IMR-90 (cell line): ENCODE measurements at regions not wholly inside any gene's neighbourhood (a gene's known extent, or its start where the extent isn't known, plus 50 kb on each side); places are given as distances from the start of the nearest gene placed in this dataset.

Source experiments
- ATAC-seq: fragments of 200-7000 bp; cut with Tn5 transposase; 2 replicates; pipeline ENCODE4 v1.9.1; 2020; ENCODE audit warnings: low read depth, mild to moderate bottlenecking, moderate library complexity
- BruUV-seq: library from RNA; stranded (reverse); fragments of 400-500 nt; replicated peaks from 2 replicates; lab custom pipeline; 2021; lab: Mats Ljungman, UMichigan
- CTCF ChIA-PET: fragments of 300-600 bp; formaldehyde crosslinking; extraction: SDS; loops from one replicate; lab custom pipeline; 2021; ENCODE audit warnings: antibody characterized with exemption; lab: Yijun Ruan, JAX
- POLR2A ChIA-PET: fragments of 300-600 bp; sonication (Branson Sonifier 250); formaldehyde crosslinking; loops from one replicate; lab custom pipeline; 2022; ENCODE audit warnings: antibody characterized with exemption; ENCODE audit not compliant: unreplicated experiment; lab: Charles Lee
- DNase-seq: peaks from one replicate; pipeline ENCODE4 v3.0.0; 2013
- H2AFZ ChIP-seq: replicated peaks from 2 replicates; pipeline ENCODE3; 2013; ENCODE audit warnings: low read length, mild to moderate bottlenecking; ENCODE audit not compliant: poor library complexity
- H2AK5ac ChIP-seq: 2 replicates; pipeline ENCODE4 v1.6.1; 2013; ENCODE audit warnings: low read depth, low read length, inconsistent platforms
- H2AK9ac ChIP-seq: replicated peaks from 2 replicates; pipeline ENCODE3; 2013; ENCODE audit warnings: mild to moderate bottlenecking, low read depth, low read length, moderate library complexity; ENCODE audit not compliant: poor library complexity
- H2BK120ac ChIP-seq: 2 replicates; pipeline ENCODE4 v1.6.1; 2013; ENCODE audit warnings: low read depth, low read length, inconsistent platforms
- H2BK15ac ChIP-seq: 3 replicates; pipeline ENCODE4 v1.6.1; 2013; ENCODE audit warnings: low read depth, low read length, inconsistent platforms
- H2BK20ac ChIP-seq: 2 replicates; pipeline ENCODE4 v1.6.1; 2013; ENCODE audit warnings: low read depth, mild to moderate bottlenecking, inconsistent platforms, low read length, moderate library complexity
- H2BK5ac ChIP-seq: 2 replicates; pipeline ENCODE4 v1.6.1; 2013; ENCODE audit warnings: mild to moderate bottlenecking, low read depth, low read length, inconsistent platforms; ENCODE audit not compliant: poor library complexity, severe bottlenecking
- H3K14ac ChIP-seq: replicated peaks from 2 replicates; pipeline ENCODE4 v1.6.1; 2013; ENCODE audit warnings: low read depth, low read length, inconsistent platforms
- H3K18ac ChIP-seq: 2 replicates; pipeline ENCODE4 v1.6.1; 2013; ENCODE audit warnings: low read depth, low read length, control low read depth
- H3K23ac ChIP-seq: 2 replicates; pipeline ENCODE4 v1.6.1; 2013; ENCODE audit warnings: low read depth, low read length, inconsistent platforms
- H3K27ac ChIP-seq: 2 replicates; pipeline ENCODE4 v1.5.1; 2013; ENCODE audit warnings: mild to moderate bottlenecking, control low read depth, low read length; ENCODE audit not compliant: insufficient read depth
- H3K27me3 ChIP-seq: 2 replicates; pipeline ENCODE4 v1.6.1; 2013; ENCODE audit warnings: low read length; ENCODE audit not compliant: control insufficient read depth, insufficient read depth
- H3K36me3 ChIP-seq: 2 replicates; pipeline ENCODE4 v1.6.1; 2013; ENCODE audit warnings: low read length, mixed read lengths; ENCODE audit not compliant: control insufficient read depth, insufficient read depth
- H3K4ac ChIP-seq: 2 replicates; pipeline ENCODE4 v1.6.1; 2013; ENCODE audit warnings: low read depth, low read length, inconsistent platforms
- H3K4me1 ChIP-seq: 2 replicates; pipeline ENCODE4 v1.6.1; 2013; ENCODE audit warnings: low read length, mixed read lengths; ENCODE audit not compliant: control insufficient read depth, insufficient read depth
- H3K4me2 ChIP-seq: 2 replicates; pipeline ENCODE4 v1.6.1; 2013; ENCODE audit warnings: low read depth, mild to moderate bottlenecking, control low read depth, low read length, moderate library complexity
- H3K4me3 ChIP-seq: 2 replicates; pipeline ENCODE4 v1.5.1; 2013; ENCODE audit warnings: low read depth, mild to moderate bottlenecking, control low read depth, low read length, moderate library complexity; ENCODE audit not compliant: insufficient read depth
- H3K56ac ChIP-seq: 2 replicates; pipeline ENCODE4 v1.6.1; 2013; ENCODE audit warnings: low read length, inconsistent platforms; ENCODE audit not compliant: insufficient read depth; ENCODE audit errors: extremely low read depth
- H3K79me1 ChIP-seq, 2 experiments: 2 replicates each; pipeline ENCODE4 v1.6.1; 2013; ENCODE audit warnings: low read length in 2 of 2, inconsistent platforms in 1 of 2, low read depth in 1 of 2
- H3K9ac ChIP-seq: 2 replicates; pipeline ENCODE4 v1.6.1; 2013; ENCODE audit warnings: low read depth, low read length, control low read depth
- H3K9me1 ChIP-seq: 2 replicates; pipeline ENCODE4 v1.6.1; 2013; ENCODE audit warnings: low read length, inconsistent platforms; ENCODE audit not compliant: insufficient read depth
- H3K9me3 ChIP-seq: 2 replicates; pipeline ENCODE4 v1.6.1; 2013; ENCODE audit warnings: low read length; ENCODE audit not compliant: control insufficient read depth, insufficient read depth
- H4K20me1 ChIP-seq: 2 replicates; pipeline ENCODE4 v1.6.1; 2013; ENCODE audit warnings: low read length, inconsistent platforms; ENCODE audit not compliant: insufficient read depth
- H4K5ac ChIP-seq: 2 replicates; pipeline ENCODE4 v1.6.1; 2013; ENCODE audit warnings: mild to moderate bottlenecking, low read depth, low read length, control low read depth
- H4K8ac ChIP-seq, 2 experiments: 2 replicates each; pipeline ENCODE4 v1.6.1; 2013; ENCODE audit warnings: low read depth in 2 of 2, low read length in 2 of 2, control low read depth in 1 of 2, inconsistent platforms in 1 of 2
- H4K91ac ChIP-seq: 2 replicates; pipeline ENCODE4 v1.6.1; 2013; ENCODE audit warnings: low read depth, low read length, inconsistent platforms; ENCODE audit not compliant: insufficient read depth
- BHLHE40 ChIP-seq: fragments of 150-350 bp; IDR thresholded peaks from 2 replicates; pipeline ENCODE4 v1.6.1; 2016; ENCODE audit warnings: mild to moderate bottlenecking, low read depth, low read length
- CEBPB ChIP-seq: IDR thresholded peaks from 2 replicates; pipeline ENCODE4 v1.6.1; 2012; ENCODE audit warnings: low read depth, low read length, improper control_type of control experiment
- CHD1 ChIP-seq: IDR thresholded peaks from 2 replicates; pipeline ENCODE4 v1.6.1; 2012; ENCODE audit warnings: low read depth, low read length, improper control_type of control experiment
- FOS ChIP-seq: fragments of 150-350 bp; IDR thresholded peaks from 2 replicates; pipeline ENCODE4 v1.6.1; 2016; ENCODE audit warnings: low read depth, low read length
- MAFK ChIP-seq: IDR thresholded peaks from 2 replicates; pipeline ENCODE4 v1.6.1; 2012; ENCODE audit warnings: low read depth, low read length, improper control_type of control experiment
- MAZ ChIP-seq: IDR thresholded peaks from 2 replicates; pipeline ENCODE4 v1.6.1; 2012; ENCODE audit warnings: low read depth, mild to moderate bottlenecking, low read length, improper control_type of control experiment, moderate library complexity, borderline replicate concordance
- MXI1 ChIP-seq: IDR thresholded peaks from 2 replicates; pipeline ENCODE4 v1.6.1; 2012; ENCODE audit warnings: low read depth, mild to moderate bottlenecking, low read length, moderate library complexity, borderline replicate concordance
- NFE2L2 ChIP-seq: fragments of 150-350 bp; IDR thresholded peaks from 2 replicates; pipeline ENCODE4 v1.6.1; 2016; ENCODE audit warnings: low read depth, mild to moderate bottlenecking, low read length
- POLR2A ChIP-seq: IDR thresholded peaks from 2 replicates; pipeline ENCODE4 v1.6.1; 2012; ENCODE audit warnings: mild to moderate bottlenecking, low read depth, low read length
- RAD21 ChIP-seq: IDR thresholded peaks from 2 replicates; pipeline ENCODE4 v1.6.1; 2012; ENCODE audit warnings: low read length, improper control_type of control experiment
- RCOR1 ChIP-seq: IDR thresholded peaks from 2 replicates; pipeline ENCODE4 v1.6.1; 2012; ENCODE audit warnings: mild to moderate bottlenecking, low read length, improper control_type of control experiment; ENCODE audit not compliant: insufficient replicate concordance
- RFX5 ChIP-seq: IDR thresholded peaks from 2 replicates; pipeline ENCODE4 v1.8.0; 2012; ENCODE audit warnings: low read depth, mild to moderate bottlenecking, low read length, moderate library complexity
- SMC3 ChIP-seq: fragments of 150-350 bp; IDR thresholded peaks from 2 replicates; pipeline ENCODE4 v1.6.1; 2016; ENCODE audit warnings: low read depth, mild to moderate bottlenecking, antibody characterized with exemption, low read length, moderate library complexity
- WGBS, 2 experiments: methylation state at CpG; one replicate each; pipeline versions ENCODE4 v1.1.5 to v1.1.7; 2013; ENCODE audit warnings: missing lambda C conversion rate in 2 of 2; ENCODE audit not compliant: insufficient read length in 1 of 2; ENCODE audit errors: extremely low coverage in 2 of 2; 5-methylcytosine and 5-hydroxymethylcytosine counted together
- dilution Hi-C: fragments of 300-500 bp; cut with HindIII; formaldehyde crosslinking; loops from one replicate; pipeline ENCODE4 v1.14.3; 2018; ENCODE audit warnings: low sequenced_read_pairs; ENCODE audit not compliant: unreplicated experiment
- in situ Hi-C: fragments of 300-500 bp; cut with MboI; formaldehyde crosslinking; loops from 3 replicates; pipeline ENCODE4 v1.14.3; 2019; ENCODE audit warnings: low sequenced_read_pairs, inconsistent platforms, mixed read lengths
- intact Hi-C: fragments of 100-400 bp; cut with micrococcal nuclease; formaldehyde crosslinking; loops from 2 replicates; pipeline ENCODE4 v1.10.0; 2022
- TF ChIP-seq, protein P1 (sequence below): fragments of 150-350 bp; IDR thresholded peaks from 2 replicates; pipeline ENCODE4 v1.6.1; 2017; ENCODE audit warnings: mild to moderate bottlenecking, antibody characterized with exemption, low read length, low read depth
- TF ChIP-seq, protein P2 (sequence below): fragments of 150-350 bp; IDR thresholded peaks from 2 replicates; pipeline ENCODE4 v1.6.1; 2016; ENCODE audit warnings: low read depth, mild to moderate bottlenecking, low read length, moderate library complexity, borderline replicate concordance
- TF ChIP-seq, protein P3 (sequence below): conservative IDR thresholded peaks from 2 replicates; pipeline ENCODE4 v1.5.1; 2012; ENCODE audit warnings: mild to moderate bottlenecking, low read depth, low read length, improper control_type of control experiment

DNA sequence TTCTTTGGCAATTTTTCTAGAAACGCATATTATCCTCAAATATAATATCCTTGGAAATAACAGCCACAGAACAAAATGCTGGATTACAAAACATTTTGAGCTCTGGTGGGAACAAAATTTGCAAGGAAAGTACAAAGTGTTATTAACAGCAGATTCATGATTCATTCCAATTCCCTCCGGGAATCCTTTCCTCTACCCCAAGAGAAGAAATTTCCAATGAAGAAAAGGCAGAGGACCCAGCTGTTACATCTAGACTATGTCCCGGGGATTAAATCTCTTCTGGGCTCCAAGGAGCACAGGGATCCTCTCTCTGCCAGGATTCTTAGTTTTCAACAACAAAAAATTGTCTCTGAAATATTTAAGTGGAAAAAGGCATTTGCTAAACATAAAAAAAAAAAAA is 51.6 kb upstream of the TMEFF2 start:
- TF ChIP-seq BHLHE40, result no peak
- TF ChIP-seq FOS, result no peak
- TF ChIP-seq, protein P1, sequence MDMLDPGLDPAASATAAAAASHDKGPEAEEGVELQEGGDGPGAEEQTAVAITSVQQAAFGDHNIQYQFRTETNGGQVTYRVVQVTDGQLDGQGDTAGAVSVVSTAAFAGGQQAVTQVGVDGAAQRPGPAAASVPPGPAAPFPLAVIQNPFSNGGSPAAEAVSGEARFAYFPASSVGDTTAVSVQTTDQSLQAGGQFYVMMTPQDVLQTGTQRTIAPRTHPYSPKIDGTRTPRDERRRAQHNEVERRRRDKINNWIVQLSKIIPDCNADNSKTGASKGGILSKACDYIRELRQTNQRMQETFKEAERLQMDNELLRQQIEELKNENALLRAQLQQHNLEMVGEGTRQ, result no peak
- no peak for TF ChIP-seq CEBPB
- TF ChIP-seq RAD21, result no peak
- TF ChIP-seq CHD1, result no peak
- TF ChIP-seq NFE2L2, result no peak
- no peak for TF ChIP-seq MXI1
- no peak for TF ChIP-seq SMC3
- TF ChIP-seq POLR2A, result no peak
- TF ChIP-seq MAZ, result no peak
- no peak for TF ChIP-seq RFX5
- TF ChIP-seq RCOR1, result no peak
- TF ChIP-seq, protein P2, sequence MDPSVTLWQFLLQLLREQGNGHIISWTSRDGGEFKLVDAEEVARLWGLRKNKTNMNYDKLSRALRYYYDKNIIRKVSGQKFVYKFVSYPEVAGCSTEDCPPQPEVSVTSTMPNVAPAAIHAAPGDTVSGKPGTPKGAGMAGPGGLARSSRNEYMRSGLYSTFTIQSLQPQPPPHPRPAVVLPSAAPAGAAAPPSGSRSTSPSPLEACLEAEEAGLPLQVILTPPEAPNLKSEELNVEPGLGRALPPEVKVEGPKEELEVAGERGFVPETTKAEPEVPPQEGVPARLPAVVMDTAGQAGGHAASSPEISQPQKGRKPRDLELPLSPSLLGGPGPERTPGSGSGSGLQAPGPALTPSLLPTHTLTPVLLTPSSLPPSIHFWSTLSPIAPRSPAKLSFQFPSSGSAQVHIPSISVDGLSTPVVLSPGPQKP, result no peak
- TF ChIP-seq, protein P3, sequence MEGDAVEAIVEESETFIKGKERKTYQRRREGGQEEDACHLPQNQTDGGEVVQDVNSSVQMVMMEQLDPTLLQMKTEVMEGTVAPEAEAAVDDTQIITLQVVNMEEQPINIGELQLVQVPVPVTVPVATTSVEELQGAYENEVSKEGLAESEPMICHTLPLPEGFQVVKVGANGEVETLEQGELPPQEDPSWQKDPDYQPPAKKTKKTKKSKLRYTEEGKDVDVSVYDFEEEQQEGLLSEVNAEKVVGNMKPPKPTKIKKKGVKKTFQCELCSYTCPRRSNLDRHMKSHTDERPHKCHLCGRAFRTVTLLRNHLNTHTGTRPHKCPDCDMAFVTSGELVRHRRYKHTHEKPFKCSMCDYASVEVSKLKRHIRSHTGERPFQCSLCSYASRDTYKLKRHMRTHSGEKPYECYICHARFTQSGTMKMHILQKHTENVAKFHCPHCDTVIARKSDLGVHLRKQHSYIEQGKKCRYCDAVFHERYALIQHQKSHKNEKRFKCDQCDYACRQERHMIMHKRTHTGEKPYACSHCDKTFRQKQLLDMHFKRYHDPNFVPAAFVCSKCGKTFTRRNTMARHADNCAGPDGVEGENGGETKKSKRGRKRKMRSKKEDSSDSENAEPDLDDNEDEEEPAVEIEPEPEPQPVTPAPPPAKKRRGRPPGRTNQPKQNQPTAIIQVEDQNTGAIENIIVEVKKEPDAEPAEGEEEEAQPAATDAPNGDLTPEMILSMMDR, result no peak
- TF ChIP-seq MAFK, result no peak
- no peak overlapping the region for H3K27ac ChIP-seq
- no peak overlapping the region for H3K4me3 ChIP-seq
- ChIA-PET POLR2A (no interaction called here), CTCF (no interaction called here)
- no peak overlapping the region for H3K4me2 ChIP-seq
- H3K9me3 ChIP-seq, result no peaks in the 10 kb centered on the region
- H2AK9ac ChIP-seq, result no peak overlapping the region
- in situ Hi-C loops, result no loop called here
- H3K9me1 ChIP-seq, result no peaks in the 10 kb centered on the region
- no TSS peak for BruUV-seq
- H3K36me3 ChIP-seq, result no peaks in the 10 kb centered on the region
- H4K91ac ChIP-seq, result no peak overlapping the region
- dilution Hi-C loops, result no loop called here
- no peak overlapping the region for H4K8ac ChIP-seq
- no peak overlapping the region for H3K14ac ChIP-seq
- no peak overlapping the region for H3K18ac ChIP-seq
- H4K5ac ChIP-seq, result no peak overlapping the region
- H2BK15ac ChIP-seq, result no peak overlapping the region
- no peak overlapping the region for H2BK20ac ChIP-seq
- H2AFZ ChIP-seq, result no peak overlapping the region
- H2BK5ac ChIP-seq, result no peak overlapping the region
- no peaks in the 10 kb centered on the region for H3K4me1 ChIP-seq
- H3K9ac ChIP-seq, result no peak overlapping the region
- DNase-seq (no peak), ATAC-seq (no peak)
- no peaks in the 10 kb centered on the region for H4K20me1 ChIP-seq
- no peaks in the 10 kb centered on the region for H3K27me3 ChIP-seq
- intact Hi-C loops, result no loop called here
- H3K23ac ChIP-seq, result no peak overlapping the region
- WGBS, 2 experiments, result no CpG with 5 or more reads among the region's 3 CpGs
- H2BK120ac ChIP-seq, result no peak overlapping the region
- H3K4ac ChIP-seq, result no peak overlapping the region
- H3K56ac ChIP-seq, result no peak overlapping the region
- H3K79me1 ChIP-seq, result no peaks in the 10 kb centered on the region
- H2AK5ac ChIP-seq, result no peak overlapping the region
